SK-N-DZ (cell line): ENCODE measurements at regions not wholly inside any gene's neighbourhood (a gene's known extent, or its start where the extent isn't known, plus 50 kb on each side); places are given as distances from the start of the nearest gene placed in this dataset.
"Not testable (repeated sequence)": the region's sequence is repeated elsewhere in the genome, so short reads cannot be mapped to it uniquely, and the experiment has no call there.

Source experiments
- DNase-seq: peaks from one replicate; pipeline ENCODE4 v3.0.0-alpha.2; 2015; ENCODE audit warnings: low spot score

DNA sequence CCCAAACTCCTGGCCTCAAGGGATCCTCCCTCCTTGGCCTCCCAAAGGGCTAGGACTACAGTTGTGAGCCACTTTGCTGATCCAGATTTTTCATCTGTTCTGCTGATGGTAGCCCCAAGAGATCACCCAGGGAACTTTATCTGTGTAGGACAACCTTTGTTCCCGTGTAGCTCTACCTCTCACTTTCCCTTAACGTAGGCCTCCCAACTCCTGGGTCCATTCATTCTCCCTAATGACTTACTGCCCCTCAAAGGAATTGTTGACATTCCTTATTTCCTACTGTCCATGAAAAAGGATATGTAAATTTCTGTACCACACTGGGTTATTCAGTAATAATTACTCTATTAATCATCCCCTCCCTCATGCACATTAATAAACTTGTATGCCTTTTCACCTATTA, 51.0 kb upstream of the PHF24 start:
- no peak for DNase-seq

GRCh38 chr9:34899535-34900158, 58.4 kb upstream of the PHF24 start:
- DNase-seq, result peak; percentile 75

DNA sequence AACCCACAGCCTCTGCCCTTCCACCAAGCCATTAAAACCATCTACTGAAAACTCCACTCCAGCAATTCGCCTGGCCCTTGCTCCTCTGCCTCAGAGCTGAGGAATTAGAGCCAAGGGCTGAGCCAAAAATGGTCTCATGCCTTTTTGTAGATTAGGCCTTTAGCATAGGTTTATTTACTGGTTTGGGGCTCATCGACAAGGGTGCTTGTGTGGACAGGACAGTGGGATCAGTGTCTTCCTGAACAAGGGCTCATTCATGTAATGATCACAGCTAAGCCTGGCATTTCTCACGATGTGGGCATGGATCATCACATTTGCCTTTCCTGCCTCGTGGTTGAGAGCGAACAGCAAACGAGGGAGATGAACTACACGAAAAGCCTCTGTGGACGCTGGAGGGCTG, 59.2 kb upstream of the PHF24 start:
- no peak for DNase-seq

- DNase-seq, result no peak
Observed at GRCh38 chr9:34896112-34896511, 62.0 kb upstream of the PHF24 start.

- peak; percentile 30 for DNase-seq
Observed at GRCh38 chr9:34892886-34893285, 65.2 kb upstream of the PHF24 start.

- no peak for DNase-seq
Observed at GRCh38 chr9:34891386-34891785, 66.7 kb upstream of the PHF24 start.

- DNase-seq, result no peak
Observed at GRCh38 chr9:34887841-34888240, 70.2 kb upstream of the PHF24 start.

GRCh38 chr9:34884747-34885189, 73.3 kb upstream of the PHF24 start:
- no peak for DNase-seq

DNA sequence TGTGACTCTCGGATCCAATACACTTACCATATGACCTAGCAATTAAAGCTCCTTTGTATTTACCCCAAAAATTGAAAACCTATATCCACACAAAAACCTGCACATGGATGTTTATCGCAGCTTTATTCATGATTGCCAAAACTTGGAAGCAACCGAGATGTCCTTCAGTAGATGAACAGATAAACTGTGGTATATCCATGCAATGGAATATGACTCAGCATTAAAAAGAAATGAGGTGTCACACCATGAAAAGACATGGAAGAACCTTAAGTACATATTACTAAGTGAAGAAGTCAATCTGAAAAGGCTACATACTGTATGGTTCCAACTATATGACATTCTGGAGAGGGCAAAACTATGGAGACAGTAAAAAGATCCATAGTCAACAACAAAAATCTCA, 82.0 kb upstream of the PHF24 start:
- no peak for DNase-seq

DNA sequence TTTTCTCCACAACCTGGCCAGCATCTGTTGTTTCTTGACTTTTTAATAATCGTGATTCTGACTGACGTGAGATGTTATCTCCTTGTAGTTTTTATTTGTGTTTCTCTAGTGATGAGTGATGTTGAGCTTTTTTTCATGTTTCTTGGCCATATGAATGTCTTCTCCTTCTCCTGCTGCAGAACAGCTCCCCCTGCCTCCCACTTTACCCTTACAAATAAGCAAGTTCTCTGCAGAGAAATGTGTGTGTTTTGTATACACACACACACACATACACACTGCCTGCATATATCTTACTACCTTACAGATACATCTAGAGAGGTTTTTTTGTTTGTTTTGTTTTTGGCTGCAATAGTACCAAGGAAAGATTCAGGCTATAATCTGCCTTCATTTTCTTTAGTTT, 88.7 kb upstream of the PHF24 start:
- DNase-seq, result no peak

- no peak for DNase-seq
Observed at GRCh38 chr9:34866614-34867013, 91.5 kb upstream of the PHF24 start.

DNA sequence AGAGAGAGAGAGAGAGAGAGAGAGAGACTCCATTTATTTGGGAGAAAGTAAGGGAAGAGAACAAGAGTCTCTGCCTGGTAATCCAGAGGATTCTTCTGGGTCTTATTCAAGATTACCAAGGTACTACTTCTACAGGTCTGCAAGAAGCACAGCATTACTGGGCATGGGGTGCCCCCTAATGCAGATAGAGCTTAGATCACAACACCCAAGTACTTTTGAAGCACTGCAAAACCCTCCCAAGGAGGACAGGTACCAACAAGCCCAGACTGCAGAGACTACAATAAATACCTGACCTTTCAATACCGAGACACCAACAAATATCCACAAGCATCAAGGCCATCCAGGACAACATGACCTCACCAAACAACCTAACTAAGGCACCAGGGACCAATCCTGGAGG, 94.7 kb upstream of the PHF24 start:
- no peak for DNase-seq

GRCh38 chr9:34862836-34863235, 95.2 kb upstream of the PHF24 start:
- DNase-seq, result no peak

- DNase-seq, result no peak
Observed at GRCh38 chr9:34862043-34862442, 96.0 kb upstream of the PHF24 start.

GRCh38 chr9:34855016-34855415, 103.1 kb upstream of the PHF24 start:
- DNase-seq, result not testable (repeated sequence)

DNA sequence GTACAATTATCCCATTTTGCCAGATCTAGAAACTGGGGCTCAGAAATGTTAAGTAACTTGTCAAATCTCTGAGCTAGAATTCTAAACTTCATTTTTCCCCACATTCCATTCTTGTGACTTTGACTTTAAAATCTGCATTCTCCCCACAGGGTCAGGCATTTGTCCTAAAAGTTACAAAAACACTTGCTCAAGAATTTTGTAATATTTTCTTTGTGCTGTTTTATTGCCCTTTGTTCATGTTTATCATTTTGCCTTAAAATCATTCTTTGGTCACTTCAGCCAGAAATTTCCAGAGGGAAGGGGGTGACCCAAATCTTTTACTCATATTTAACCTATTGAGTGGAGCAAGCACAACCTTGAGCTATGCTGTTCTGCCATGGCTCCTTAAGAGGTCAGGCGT, 120.1 kb upstream of the CCL21 start:
- DNase-seq, result no peak

- no peak for DNase-seq
Observed at GRCh38 chr9:34826999-34827538, 117.1 kb upstream of the CCL21 start.

DNA sequence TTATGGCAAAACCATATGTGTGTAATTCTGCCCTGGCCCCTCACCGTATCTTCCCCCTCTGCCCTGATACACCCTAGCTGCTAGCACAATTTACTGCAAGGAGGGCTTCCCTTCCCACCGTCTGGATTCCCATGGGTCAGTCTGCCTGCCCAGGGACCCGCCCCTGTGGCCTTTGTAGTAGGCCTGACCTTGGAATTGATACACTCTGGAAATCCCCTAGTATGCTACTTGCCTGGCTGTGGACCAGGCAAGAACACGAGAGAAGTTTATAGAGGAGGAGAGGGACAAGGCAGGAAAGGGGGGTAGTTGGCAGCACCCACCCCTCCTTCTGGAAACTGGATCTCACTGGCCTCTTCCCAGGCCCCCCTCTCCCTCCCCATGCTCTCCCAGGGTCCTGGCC, 115.8 kb upstream of the CCL21 start:
- DNase-seq, result no peak

- no peak for DNase-seq
Observed at GRCh38 chr9:34823778-34824177, 113.8 kb upstream of the CCL21 start.

GRCh38 chr9:34810187-34810524, 100.2 kb upstream of the CCL21 start:
- DNase-seq, result no peak

DNA sequence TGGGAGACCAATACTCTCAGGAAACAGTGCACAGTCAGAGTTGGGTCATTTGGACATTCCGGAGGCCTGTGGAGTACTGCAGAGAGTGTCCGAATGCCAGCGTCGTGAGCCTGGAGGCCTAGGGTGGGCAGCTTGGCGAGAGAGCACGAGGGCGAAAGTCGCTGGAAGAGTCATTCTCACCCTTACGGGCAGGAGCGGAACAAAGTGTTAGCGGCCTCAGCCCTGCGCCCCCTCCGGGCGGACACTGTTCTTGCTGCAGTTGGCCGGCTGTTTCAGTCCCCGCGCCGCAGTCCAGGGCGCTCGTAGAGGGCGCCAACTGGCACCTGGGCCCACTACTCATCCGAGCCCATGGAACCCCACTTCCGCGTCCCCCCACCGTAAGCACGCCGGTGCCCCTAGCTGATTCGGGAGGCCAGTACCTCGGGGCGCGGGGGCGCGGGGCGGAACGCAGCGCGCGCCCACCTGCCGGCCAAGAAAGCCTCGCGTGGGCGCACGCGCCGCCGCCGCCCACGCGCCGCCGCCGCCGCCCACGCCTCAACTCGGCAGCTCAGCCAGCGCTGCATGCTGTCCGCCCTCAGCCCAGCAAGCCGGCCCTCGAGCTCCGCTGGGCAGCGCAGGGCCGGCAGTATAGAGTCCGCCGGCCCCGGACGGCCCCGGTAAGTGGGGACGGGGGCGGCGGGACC, 99.7 kb upstream of the CCL21 start:
- no peak for DNase-seq

GRCh38 chr9:34802916-34803315, 93.0 kb upstream of the CCL21 start:
- DNase-seq, result no peak

DNA sequence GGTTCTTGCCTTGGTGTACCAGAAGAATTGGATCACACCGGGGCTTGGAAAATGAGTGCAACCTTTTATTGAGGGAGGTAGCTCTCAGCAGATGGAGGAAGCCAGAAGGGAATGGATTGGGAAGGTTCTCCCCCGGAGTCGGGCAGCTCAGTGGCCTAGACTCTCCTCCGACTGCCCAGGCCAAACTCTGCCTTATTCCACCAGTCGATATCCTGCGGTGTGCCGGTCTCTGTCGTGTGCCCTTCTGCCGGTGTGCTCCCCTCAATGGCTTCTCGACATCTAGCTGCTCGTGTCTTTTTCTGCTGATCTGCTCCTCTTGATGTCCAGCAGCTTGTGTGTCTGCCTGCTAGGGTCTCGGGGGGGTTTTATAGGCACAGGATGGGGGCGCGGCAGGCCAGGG, 87.4 kb upstream of the CCL21 start:
- no peak for DNase-seq

DNA sequence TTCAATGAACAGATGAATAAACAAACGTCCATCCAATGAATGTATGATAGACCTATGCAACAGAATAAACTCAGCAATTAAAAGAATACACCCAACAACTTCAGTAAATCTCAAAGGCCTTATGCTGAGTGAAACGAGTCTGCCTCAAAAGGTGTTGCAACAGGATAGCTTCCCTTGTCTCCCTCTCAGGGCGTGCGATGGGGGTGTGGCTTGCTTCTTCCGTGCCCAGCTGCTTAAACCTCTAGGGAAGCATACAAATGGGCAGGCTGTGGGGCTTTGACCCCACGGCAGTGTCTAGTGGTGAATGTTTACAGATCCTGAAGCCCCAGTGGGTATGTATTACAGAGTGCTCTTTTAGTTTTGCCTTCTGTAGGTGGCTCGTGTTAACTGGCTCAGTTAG, 87.0 kb upstream of the CCL21 start:
- DNase-seq, result no peak
